Posterior cingulate gyrus (tissue), 11 donors: ENCODE measurements at regions not wholly inside any gene's neighbourhood (a gene's known extent, or its start where the extent isn't known, plus 50 kb on each side); places are given as distances from the start of the nearest gene placed in this dataset.
"Not testable (repeated sequence)": the region's sequence is repeated elsewhere in the genome, so short reads cannot be mapped to it uniquely, and the experiment has no call there.

ENCODE experiments used
- DNase-seq, 10 donors: peaks; one replicate each; pipeline versions ENCODE4 v3.0.0 to v3.0.0-alpha.2; 2020 to 2021; ENCODE audit warnings: mixed read lengths in 3 of 10
- intact Hi-C: fragments of 100-400 bp; cut with DNase I; formaldehyde crosslinking; loops from one replicate; pipeline ENCODE4 v1.15.1; 2023

DNA sequence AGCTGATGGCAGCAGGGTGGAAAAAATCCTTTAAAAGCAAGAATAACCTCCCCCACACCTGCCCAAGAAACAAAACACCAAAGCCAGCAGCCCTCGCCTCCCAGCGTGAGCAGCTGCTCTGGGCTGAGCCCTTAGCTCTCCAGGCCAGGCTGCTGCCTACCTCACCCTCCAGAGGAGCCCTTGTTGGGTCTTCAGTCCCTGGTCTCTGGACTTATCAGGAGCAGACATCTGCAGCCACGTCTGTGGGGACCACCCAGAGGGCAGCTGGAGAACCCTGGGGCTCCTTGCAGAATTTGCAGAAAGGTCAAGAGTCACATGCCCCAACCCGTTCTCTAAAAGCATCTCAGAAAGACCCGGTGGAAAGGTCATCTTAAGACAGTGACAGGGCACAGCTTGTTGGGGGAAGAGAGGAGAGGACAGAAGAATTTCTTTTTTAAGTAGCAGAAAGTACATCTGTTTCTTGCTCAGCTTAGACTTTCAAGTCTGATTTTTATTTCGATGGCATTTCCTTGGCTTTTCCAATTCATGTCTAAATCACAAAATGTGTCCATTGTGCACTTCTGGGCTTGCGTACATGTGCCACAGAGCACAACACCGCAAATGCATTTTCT is 425.7 kb upstream of the NFE2L3 start:
- DNase-seq = no peak
- intact Hi-C loops = loop anchor here (10.0 kb wide), 1 partner anchor 109 kb away; no protein-coding TSS in a partner anchor

GRCh38 chr7:25726781-25727311 is 425.2 kb upstream of the NFE2L3 start:
- intact Hi-C loops = loop anchor here (10.0 kb wide), 1 partner anchor 108 kb away; no protein-coding TSS in a partner anchor
- no peak for DNase-seq

- intact Hi-C loops = loop anchor here (10.0 kb wide), 1 partner anchor 107 kb away; no protein-coding TSS in a partner anchor
- no peak for DNase-seq
Measured at GRCh38 chr7:25727446-25727845, 424.6 kb upstream of the NFE2L3 start.

- intact Hi-C loops = loop anchor here (10.0 kb wide), 1 partner anchor 107 kb away; no protein-coding TSS in a partner anchor
- DNase-seq = no peak
Measured at GRCh38 chr7:25727876-25728275, 424.1 kb upstream of the NFE2L3 start.

- no peak for DNase-seq
- intact Hi-C loops = no loop called here
Measured at GRCh38 chr7:25731068-25731845, 420.7 kb upstream of the NFE2L3 start.

GRCh38 chr7:25731846-25732245 is 420.2 kb upstream of the NFE2L3 start:
- intact Hi-C loops = no loop called here

DNA sequence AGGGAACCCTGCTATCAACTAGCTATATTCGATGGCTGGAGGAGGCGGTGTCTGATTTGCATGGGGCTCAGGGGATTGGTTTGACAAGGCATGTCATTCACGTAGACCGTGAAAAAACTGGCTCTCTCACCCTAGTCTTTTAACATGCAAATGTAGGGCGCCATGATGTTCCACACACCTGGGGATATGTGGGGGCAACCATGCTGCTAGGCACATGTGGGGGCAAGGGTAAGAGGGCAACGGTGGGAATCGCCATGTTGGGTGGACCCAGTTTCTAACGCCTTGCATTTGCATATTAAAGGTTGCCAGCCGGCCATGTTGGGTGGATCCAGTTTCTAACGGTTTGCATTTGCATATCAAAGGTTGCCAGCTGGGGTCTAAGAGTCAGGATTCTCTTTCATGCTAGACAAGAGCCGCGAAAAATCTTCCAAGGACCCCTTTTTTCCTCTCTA is 419.2 kb upstream of the NFE2L3 start:
- DNase-seq = no peak
- intact Hi-C loops = no loop called here

More at GRCh38 chr7:25731846-25732245, 420.2 kb upstream of the NFE2L3 start:
- no peak for DNase-seq

- intact Hi-C loops = no loop called here
- DNase-seq = no peak
Measured at GRCh38 chr7:25735674-25736242, 416.2 kb upstream of the NFE2L3 start.

DNA sequence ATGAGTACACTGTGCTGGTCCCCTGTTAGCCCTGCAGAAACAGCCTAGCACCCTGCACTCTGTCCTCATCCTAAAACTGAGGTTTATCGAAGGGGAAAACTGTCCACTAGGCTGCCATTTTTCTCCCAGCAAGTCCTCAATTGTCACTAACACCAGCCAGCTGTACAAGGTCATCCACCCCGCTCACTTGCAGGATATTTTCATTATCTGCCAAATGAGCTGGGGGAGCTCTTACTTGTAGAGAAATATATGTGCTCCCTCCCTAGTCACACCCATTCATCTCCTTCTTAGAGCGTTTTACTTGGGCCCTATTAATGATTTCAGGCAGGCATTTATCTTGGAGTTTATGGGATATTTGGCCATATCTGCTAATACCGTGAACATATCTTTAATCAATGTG is 413.5 kb upstream of the NFE2L3 start:
- intact Hi-C loops = no loop called here
- no peak for DNase-seq

- DNase-seq = no peak
- intact Hi-C loops = no loop called here
Measured at GRCh38 chr7:25739143-25739542, 412.9 kb upstream of the NFE2L3 start.

DNA sequence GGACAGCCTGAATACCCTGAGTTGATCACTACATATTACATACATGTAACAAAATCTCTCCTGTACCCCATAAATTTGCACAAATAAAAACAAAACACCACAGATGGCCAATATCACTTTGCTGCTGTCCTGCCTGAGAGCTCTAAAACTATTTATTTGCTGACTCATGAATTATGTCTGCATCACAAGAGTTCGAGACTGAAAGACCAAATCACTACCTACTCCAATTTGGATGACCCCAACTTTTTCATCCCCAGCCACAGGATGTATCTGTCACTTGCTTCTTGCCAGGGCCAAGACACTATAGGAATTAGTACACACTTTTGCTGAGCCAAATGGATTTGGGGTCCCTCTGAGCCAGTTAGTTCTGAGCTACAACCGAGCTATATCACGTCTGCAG is 409.7 kb upstream of the NFE2L3 start:
- intact Hi-C loops = no loop called here
- no peak for DNase-seq

GRCh38 chr7:25743670-25744451 is 408.1 kb upstream of the NFE2L3 start:
- intact Hi-C loops, DNase-seq: not testable (repeated sequence)

DNA sequence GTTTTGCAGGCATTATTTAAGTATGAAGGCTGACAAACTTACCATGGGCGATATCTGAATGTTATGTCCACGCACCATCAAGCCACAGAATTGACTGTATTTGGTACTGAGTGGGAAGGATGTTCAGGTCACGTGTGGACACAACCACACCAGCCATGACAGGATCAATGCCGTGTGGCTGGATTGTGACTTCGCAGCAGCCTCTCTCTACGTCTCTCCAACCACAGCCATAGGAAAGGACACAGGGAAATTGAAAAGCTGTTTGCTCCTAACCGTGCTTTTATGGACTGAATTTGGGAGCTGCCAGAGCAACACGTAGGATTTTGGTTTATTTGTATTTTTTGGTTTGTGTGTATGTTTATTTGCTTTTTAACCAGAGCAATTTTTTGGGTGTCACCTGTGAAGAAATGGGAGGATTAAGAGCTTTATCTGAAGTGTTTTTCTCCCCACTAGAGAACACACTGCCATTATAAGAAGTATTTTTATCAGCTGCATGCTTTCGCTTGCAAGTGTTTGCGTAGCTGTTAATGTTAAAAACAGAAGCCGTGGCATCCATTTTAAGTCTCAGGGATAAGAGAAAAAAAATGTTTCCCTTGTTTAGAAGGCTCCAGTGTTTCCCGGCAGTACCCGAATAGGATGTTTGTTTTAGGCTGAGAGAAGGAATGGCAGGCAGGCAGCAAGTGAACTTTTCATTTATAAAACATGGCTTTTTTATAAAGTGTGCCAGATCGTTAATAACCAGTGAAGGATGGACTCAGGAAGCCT is 401.1 kb upstream of the NFE2L3 start:
- intact Hi-C loops = no loop called here
- peak in 3 of 10 donors; percentile 14 to 72 (median 17) for DNase-seq

GRCh38 chr7:25752154-25752553 is 399.8 kb upstream of the NFE2L3 start:
- intact Hi-C loops = no loop called here

DNA sequence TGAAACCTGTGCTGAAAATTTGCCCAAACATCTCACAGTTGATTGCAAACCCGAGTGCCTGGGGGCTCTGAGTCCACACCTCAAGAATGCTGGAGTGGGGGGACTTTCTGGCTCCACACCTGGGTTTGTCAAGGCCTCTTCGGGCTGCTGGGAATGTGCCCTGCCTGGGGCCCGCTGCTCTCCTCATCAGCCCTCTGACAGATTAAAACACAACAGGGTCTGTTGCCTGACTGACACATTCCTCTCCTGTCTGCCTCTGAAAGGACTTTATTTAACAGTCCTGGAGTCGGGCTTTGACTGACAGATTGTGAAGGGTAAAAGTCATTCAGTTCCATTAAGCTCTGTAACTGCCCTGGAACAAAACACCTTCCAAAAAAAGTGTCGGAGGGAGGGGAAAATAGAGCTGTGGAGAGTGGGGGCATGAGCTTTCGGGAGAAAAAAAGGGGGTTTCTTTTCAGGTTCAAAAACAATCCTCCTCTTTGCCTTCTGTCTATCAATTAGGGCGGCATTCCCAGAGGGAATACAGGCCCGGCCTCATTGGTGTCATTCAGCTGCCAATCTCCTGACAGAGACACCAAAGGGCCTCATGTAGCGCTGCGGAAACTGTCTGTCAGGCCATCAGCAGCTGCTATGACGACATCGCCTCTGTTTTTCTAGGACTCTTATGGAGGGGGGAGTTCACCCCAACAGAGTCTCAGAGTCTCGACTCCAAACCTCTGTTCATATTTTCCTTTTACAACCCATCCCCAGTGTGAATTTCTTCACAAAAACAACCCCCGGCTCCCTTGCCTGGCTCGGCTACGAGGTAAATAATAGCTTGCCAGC is 398.8 kb upstream of the NFE2L3 start:
- intact Hi-C loops = no loop called here
- DNase-seq = peak in 4 of 10 donors; percentile 12 to 58 (median 22)

More at GRCh38 chr7:25752154-25752553, 399.8 kb upstream of the NFE2L3 start:
- no peak for DNase-seq

DNA sequence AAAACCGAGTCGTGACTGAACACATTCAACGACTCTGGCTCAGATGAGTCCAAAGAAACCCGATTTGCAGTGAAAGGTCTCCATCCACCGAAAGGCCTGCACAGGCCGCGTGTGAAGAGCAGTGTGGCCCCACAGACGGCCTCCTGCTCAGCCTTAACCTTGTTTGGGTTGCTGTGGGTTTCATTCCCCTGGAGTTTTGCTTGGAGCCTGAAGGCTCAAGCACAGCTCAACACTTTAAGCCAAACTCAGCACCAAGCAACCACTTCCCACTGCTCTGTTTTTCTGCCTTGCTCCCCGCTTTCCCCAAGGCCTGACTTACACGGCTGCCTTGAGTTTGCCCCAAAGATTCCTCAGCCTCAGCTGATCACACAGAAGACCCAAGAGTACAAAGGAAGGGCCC is 398.2 kb upstream of the NFE2L3 start:
- DNase-seq = peak in 1 of 10 donors; percentile 30
- intact Hi-C loops = no loop called here

GRCh38 chr7:25754333-25754732 is 397.7 kb upstream of the NFE2L3 start:
- DNase-seq = peak in 5 of 10 donors; percentile 11 to 72 (median 31)
- intact Hi-C loops = no loop called here

DNA sequence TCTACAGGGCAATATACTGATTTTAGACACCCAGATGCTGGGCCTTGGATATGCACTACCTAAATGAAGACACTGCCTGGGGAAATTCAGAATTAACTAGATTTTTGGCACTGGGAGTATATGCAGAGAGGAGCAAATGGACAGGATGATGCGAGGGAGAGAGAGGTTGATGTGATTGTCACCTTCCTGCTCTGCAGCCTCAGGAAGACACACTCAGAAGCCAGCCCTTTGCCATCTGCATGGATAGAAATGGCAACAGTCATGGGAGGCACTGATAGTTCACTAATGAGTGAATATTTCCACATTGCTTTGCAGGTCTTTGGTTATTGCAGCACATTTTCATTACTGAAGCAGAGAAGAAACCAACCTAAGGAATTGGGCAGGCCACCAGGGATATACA is 397.2 kb upstream of the NFE2L3 start:
- DNase-seq = no peak
- intact Hi-C loops = no loop called here

DNA sequence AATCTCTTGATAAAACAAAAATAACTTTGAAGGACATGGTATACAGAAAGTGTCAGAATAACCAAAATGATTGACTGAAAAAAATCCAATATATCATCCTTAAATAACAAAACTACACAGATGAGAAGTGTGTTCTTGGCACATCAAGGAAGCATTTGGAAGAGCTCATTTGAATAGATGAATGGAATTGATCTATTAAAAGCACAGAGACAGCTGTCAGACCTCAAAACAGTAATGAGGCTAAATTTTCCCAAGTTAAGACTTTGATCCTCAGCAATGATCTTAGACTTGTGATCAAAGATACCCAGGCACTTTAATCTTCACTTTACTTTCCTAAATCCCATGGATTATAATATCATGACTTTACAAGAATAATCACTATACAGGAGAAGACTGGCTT is 395.4 kb upstream of the NFE2L3 start:
- DNase-seq = no peak

More for the DNA sequence above, 395.4 kb upstream of the NFE2L3 start:
- intact Hi-C loops = no loop called here
